GM12878 (cell line): ENCODE measurements at regions not wholly inside any gene's neighbourhood (a gene's known extent, or its start where the extent isn't known, plus 50 kb on each side); places are given as distances from the start of the nearest gene placed in this dataset.
"Not testable (repeated sequence)": the region's sequence is repeated elsewhere in the genome, so short reads cannot be mapped to it uniquely, and the experiment has no call there.

Source experiments
- BRCA1 ChIP-seq: IDR thresholded peaks from 2 replicates; pipeline ENCODE4 v1.6.1; 2011; ENCODE audit warnings: low read depth, low read length, improper control_type of control experiment
- CTCF ChIP-seq, 3 experiments: IDR thresholded peaks in 2 of 3; conservative IDR thresholded peaks in 1 of 3; 2 replicates each; pipeline ENCODE4 v1.5.1; 2011; ENCODE audit warnings: low read depth in 3 of 3, low read length in 3 of 3, mild to moderate bottlenecking in 3 of 3, control low read depth in 2 of 3, moderate library complexity in 2 of 3, inconsistent platforms in 1 of 3, mixed read lengths in 1 of 3; ENCODE audit not compliant: control insufficient read depth in 2 of 3, insufficient read depth in 1 of 3; ENCODE audit errors: extremely low read depth in 1 of 3
- EZH2 ChIP-seq: IDR thresholded peaks from 2 replicates; pipeline ENCODE4 v1.6.1; 2012; ENCODE audit warnings: low read depth, mild to moderate bottlenecking, control low read depth, inconsistent platforms, low read length, borderline replicate concordance; ENCODE audit not compliant: control insufficient read depth
- JUNB ChIP-seq: IDR thresholded peaks from 2 replicates; pipeline ENCODE4 v1.6.1; 2016; ENCODE audit warnings: antibody characterized with exemption, mild to moderate bottlenecking
- POLR2A ChIP-seq: IDR thresholded peaks from 2 replicates; pipeline ENCODE4 v1.6.1; 2011; ENCODE audit warnings: low read depth, mild to moderate bottlenecking, low read length
- ZBTB11 ChIP-seq: fragments of 450-650 bp; formaldehyde crosslinking; IDR thresholded peaks from 2 replicates; pipeline ENCODE4 v1.5.0; 2022; ENCODE audit warnings: mild to moderate bottlenecking, missing genetic modification characterization

- not testable (repeated sequence) for TF ChIP-seq CTCF (IDR thresholded peaks at IDR 0.05 in 2 of 3, conservative IDR thresholded peaks at IDR 0.05 in 1 of 3; ENCODE audit: control insufficient read depth in 2 of 3, extremely low read depth in 1 of 3, insufficient read depth in 1 of 3, low read depth in 3 of 3, low read length in 3 of 3); BRCA1; EZH2; POLR2A; ZBTB11 (CRISPR knock-in tag); JUNB
These were observed 1809.9 kb downstream of the ARAP2 start for GRCh38 chr4:34434377-34434776.
